C4-2B (cell line): ENCODE measurements at regions not wholly inside any gene's neighbourhood (a gene's known extent, or its start where the extent isn't known, plus 50 kb on each side); places are given as distances from the start of the nearest gene placed in this dataset.

Experiments used
- CTCF ChIP-seq: fragments of 450-650 bp; conservative IDR thresholded peaks from 2 replicates; pipeline ENCODE4 v1.5.1; 2017; ENCODE audit warnings: mild to moderate bottlenecking
- ZFX ChIP-seq: fragments of 450-650 bp; IDR thresholded peaks from 2 replicates; pipeline ENCODE4 v1.6.1; 2017

- TF ChIP-seq CTCF, result no peak
- no peak for TF ChIP-seq ZFX
Observed at GRCh38 chr12:73159954-73160353, 887.8 kb downstream of the TRHDE start.
